ENCODE measurements at regions not wholly inside any gene's neighbourhood (a gene's known extent, or its start where the extent isn't known, plus 50 kb on each side); places are given as distances from the start of the nearest gene placed in this dataset.

DNA sequence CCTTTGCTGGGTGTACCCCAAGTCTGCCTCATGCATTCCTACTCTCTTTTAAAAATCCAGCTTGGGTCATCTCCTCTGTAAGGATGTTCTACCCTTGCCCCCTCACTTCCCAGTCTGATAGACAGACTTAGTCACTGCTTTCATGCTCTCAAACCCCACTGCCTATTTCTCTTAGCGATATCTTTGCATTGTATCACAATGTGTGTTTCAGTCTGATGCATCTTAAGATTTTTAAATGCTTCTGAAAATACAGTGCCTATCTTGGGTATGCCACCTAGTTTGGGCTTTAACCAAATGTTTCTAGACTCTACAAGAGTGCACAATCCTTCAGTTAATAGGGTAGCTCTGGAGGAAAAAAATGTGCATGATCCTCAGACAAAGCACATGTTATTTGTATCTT lies 97.8 kb downstream of the SNX18 start:
- TF ChIP-seq, protein P1, sequence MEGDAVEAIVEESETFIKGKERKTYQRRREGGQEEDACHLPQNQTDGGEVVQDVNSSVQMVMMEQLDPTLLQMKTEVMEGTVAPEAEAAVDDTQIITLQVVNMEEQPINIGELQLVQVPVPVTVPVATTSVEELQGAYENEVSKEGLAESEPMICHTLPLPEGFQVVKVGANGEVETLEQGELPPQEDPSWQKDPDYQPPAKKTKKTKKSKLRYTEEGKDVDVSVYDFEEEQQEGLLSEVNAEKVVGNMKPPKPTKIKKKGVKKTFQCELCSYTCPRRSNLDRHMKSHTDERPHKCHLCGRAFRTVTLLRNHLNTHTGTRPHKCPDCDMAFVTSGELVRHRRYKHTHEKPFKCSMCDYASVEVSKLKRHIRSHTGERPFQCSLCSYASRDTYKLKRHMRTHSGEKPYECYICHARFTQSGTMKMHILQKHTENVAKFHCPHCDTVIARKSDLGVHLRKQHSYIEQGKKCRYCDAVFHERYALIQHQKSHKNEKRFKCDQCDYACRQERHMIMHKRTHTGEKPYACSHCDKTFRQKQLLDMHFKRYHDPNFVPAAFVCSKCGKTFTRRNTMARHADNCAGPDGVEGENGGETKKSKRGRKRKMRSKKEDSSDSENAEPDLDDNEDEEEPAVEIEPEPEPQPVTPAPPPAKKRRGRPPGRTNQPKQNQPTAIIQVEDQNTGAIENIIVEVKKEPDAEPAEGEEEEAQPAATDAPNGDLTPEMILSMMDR (IDR thresholded peaks at IDR 0.05), result no peak
- TF ChIP-seq POLR2A (IDR thresholded peaks at IDR 0.05), result no peak
